ENCODE measurements at regions not wholly inside any gene's neighbourhood (a gene's known extent, or its start where the extent isn't known, plus 50 kb on each side); places are given as distances from the start of the nearest gene placed in this dataset.

DNA sequence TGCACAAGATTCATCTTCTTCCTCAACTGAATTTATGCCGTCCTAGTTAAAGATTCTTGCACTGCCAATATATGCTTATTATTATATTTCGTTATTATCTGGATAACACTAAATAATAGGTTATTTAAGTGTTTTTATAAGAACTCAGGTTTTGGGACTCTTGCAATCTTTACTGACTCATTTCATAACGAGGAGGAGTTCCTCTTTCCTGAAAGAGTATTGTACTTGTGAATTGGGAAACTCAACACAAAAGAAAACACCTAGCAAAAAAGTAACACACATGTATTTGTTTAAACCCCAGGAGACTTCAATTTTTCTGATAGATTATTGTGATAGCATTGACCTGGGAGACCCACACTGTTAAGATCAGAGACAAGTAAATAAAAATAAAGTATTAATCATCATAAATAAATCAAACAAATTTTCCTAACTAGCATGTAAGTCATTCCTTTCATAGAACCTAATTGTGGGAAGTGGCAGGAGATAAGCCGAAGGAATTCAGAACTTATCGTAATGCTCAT lies 505.8 kb downstream of the KCNJ2 start:
- no peaks in the 10 kb centered on the region for H4K20me1 ChIP-seq (ENCODE audit: control insufficient read depth, extremely low read depth, insufficient read depth, low read length)
- peaks cover 4% of the 10 kb centered on the region for H3K27me3 ChIP-seq (ENCODE audit: control insufficient read depth, extremely low read depth, insufficient read depth, low read length)
- no peaks in the 10 kb centered on the region for H3K79me2 ChIP-seq (ENCODE audit: control insufficient read depth, insufficient read depth, low read length)
- H3K4me1 ChIP-seq (ENCODE audit: control insufficient read depth, extremely low read depth, insufficient read depth, low read length) = no peaks in the 10 kb centered on the region
- no peaks in the 10 kb centered on the region for H3K9me1 ChIP-seq (ENCODE audit: control insufficient read depth, extremely low read depth, insufficient read depth, low read length)
- TF ChIP-seq, protein P1, sequence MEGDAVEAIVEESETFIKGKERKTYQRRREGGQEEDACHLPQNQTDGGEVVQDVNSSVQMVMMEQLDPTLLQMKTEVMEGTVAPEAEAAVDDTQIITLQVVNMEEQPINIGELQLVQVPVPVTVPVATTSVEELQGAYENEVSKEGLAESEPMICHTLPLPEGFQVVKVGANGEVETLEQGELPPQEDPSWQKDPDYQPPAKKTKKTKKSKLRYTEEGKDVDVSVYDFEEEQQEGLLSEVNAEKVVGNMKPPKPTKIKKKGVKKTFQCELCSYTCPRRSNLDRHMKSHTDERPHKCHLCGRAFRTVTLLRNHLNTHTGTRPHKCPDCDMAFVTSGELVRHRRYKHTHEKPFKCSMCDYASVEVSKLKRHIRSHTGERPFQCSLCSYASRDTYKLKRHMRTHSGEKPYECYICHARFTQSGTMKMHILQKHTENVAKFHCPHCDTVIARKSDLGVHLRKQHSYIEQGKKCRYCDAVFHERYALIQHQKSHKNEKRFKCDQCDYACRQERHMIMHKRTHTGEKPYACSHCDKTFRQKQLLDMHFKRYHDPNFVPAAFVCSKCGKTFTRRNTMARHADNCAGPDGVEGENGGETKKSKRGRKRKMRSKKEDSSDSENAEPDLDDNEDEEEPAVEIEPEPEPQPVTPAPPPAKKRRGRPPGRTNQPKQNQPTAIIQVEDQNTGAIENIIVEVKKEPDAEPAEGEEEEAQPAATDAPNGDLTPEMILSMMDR (optimal IDR thresholded peaks at IDR 0.05 in 1 of 3, IDR thresholded peaks at IDR 0.05 in 1 of 3, conservative IDR thresholded peaks at IDR 0.05 in 1 of 3; ENCODE audit: extremely low read depth in 1 of 3, insufficient read depth in 2 of 3, low read length in 3 of 3) = no peak
- TF ChIP-seq EZH2 (IDR thresholded peaks at IDR 0.05; ENCODE audit: low read length) = no peak
- no peak overlapping the region for H3K4me2 ChIP-seq (ENCODE audit: control insufficient read depth, extremely low read depth, insufficient read depth, low read depth, low read length)
- DNase-seq (ENCODE audit: low read depth, low spot score) (no peak), FAIRE-seq (no peak)
- H3K9ac ChIP-seq (ENCODE audit: control insufficient read depth, extremely low read depth, insufficient read depth, low read length) = no peak overlapping the region
- dilution Hi-C loops (cut with MboI; ENCODE audit: extremely low pct_ligation_motif_present, low sequenced_read_pairs) = no loop called here
- no peaks in the 10 kb centered on the region for H3K36me3 ChIP-seq (ENCODE audit: control insufficient read depth in 2 of 2, extremely low read depth in 1 of 2, insufficient read depth in 2 of 2, low read length in 2 of 2)
- H3K9me3 ChIP-seq (ENCODE audit: control insufficient read depth, low read depth, low read length) = no peaks in the 10 kb centered on the region
- no peak overlapping the region for H3K27ac ChIP-seq (ENCODE audit: control insufficient read depth, insufficient read depth, low read length)
- H3K4me3 ChIP-seq (ENCODE audit: control insufficient read depth in 2 of 3, extremely low read depth in 1 of 3, insufficient read depth in 2 of 3, low read depth in 1 of 3, low read length in 3 of 3) = no peak overlapping the region
- H2AFZ ChIP-seq (ENCODE audit: control insufficient read depth, low read length) = no peak overlapping the region

DNA sequence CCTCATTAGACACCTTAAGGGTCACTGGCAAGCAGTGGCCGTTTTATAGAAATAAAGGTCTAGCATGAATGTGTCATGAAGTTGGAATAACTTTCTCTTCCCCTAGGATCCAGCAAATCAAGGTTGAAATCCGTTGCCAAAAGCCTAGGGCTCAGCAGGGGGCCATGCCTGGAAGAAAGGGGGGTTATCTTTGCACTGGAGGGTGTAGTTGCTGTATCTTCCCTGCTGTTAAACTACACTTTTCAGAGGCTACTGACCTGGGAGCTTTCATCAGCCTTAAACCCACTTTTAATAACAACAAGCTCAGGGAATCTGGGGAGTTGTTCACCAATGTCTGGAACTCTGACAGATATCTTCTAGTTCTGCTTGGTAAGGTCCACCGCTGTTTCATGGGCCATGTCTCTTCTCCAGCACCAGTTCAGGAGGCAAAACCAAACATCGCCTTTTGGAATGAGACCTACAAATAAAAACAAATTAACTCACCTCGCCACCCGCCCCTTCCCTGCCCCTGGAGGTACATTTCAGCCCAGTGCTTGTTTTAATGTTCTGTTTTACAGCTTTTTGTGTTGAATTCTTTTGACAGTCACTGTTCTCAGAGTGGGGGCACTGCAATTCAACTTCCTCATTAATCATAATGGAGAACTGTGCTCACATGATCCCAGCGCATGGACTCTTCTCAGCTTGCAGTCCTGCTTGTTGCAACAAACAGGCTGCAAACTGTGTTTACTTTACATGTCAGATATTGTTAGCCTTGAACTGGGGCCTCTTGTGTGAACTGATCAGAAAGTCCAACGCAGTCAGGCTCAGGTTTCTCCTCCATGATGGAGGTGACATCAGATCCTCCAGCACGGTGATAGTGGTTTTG lies 508.7 kb downstream of the KCNJ2 start:
- Histone ChIP-seq H3K9me1 (ENCODE audit: control insufficient read depth, extremely low read depth, insufficient read depth, low read length) (no peaks in the 10 kb centered on the region), H3K9me3 (ENCODE audit: control insufficient read depth, low read depth, low read length) (no peaks in the 10 kb centered on the region), H3K4me2 (ENCODE audit: control insufficient read depth, extremely low read depth, insufficient read depth, low read depth, low read length) (no peak overlapping the region), H3K4me1 (ENCODE audit: control insufficient read depth, extremely low read depth, insufficient read depth, low read length) (no peaks in the 10 kb centered on the region), H2AFZ (ENCODE audit: control insufficient read depth, low read length) (no peak overlapping the region), H3K9ac (ENCODE audit: control insufficient read depth, extremely low read depth, insufficient read depth, low read length) (no peak overlapping the region), H3K27me3 (ENCODE audit: control insufficient read depth, extremely low read depth, insufficient read depth, low read length) (peaks cover 4% of the 10 kb centered on the region), H3K36me3 (ENCODE audit: control insufficient read depth in 2 of 2, extremely low read depth in 1 of 2, insufficient read depth in 2 of 2, low read length in 2 of 2) (no peaks in the 10 kb centered on the region), H4K20me1 (ENCODE audit: control insufficient read depth, extremely low read depth, insufficient read depth, low read length) (no peaks in the 10 kb centered on the region), H3K4me3 (ENCODE audit: control insufficient read depth in 2 of 3, extremely low read depth in 1 of 3, insufficient read depth in 2 of 3, low read depth in 1 of 3, low read length in 3 of 3) (no peak overlapping the region), H3K27ac (ENCODE audit: control insufficient read depth, insufficient read depth, low read length) (no peak overlapping the region), H3K79me2 (ENCODE audit: control insufficient read depth, insufficient read depth, low read length) (no peaks in the 10 kb centered on the region)
- no peak for TF ChIP-seq EZH2 (IDR thresholded peaks at IDR 0.05; ENCODE audit: low read length)
- TF ChIP-seq, protein P1 (optimal IDR thresholded peaks at IDR 0.05 in 1 of 3, IDR thresholded peaks at IDR 0.05 in 1 of 3, conservative IDR thresholded peaks at IDR 0.05 in 1 of 3; ENCODE audit: extremely low read depth in 1 of 3, insufficient read depth in 2 of 3, low read length in 3 of 3) = no peak
- dilution Hi-C loops (cut with MboI; ENCODE audit: extremely low pct_ligation_motif_present, low sequenced_read_pairs) = no loop called here
- DNase-seq (ENCODE audit: low read depth, low spot score) (no peak), FAIRE-seq (no peak)

All from keratinocyte (primary cell).